ENCODE measurements at regions not wholly inside any gene's neighbourhood (a gene's known extent, or its start where the extent isn't known, plus 50 kb on each side); places are given as distances from the start of the nearest gene placed in this dataset.

DNA sequence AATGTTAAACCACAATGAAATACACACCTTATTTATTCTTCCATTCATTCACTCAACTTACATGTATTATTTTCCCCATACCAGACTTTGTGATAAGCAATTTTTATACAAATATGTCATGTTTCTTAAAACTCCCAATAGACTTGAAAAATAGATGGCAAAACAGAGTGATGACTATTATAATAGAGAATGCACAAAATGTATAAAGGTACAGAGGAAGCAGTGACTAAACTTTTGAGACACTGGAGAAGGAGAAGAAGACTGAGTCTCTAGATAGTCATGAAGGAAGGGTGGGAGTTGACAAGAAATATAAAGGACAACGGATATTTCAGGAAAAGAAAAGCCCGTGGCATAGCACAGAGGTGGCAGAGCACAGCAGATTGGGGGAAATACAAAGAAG is 198.1 kb upstream of the SLC39A10 start:
- TF ChIP-seq JUN (IDR thresholded peaks at IDR 0.05) (no peak), PBX3 (IDR thresholded peaks at IDR 0.05) (no peak), TP53 (CRISPR knock-in tag; IDR thresholded peaks at IDR 0.05) (no peak), CTCF (IDR thresholded peaks at IDR 0.05) (no peak), MAX (IDR thresholded peaks at IDR 0.05) (no peak), RAD21 (conservative IDR thresholded peaks at IDR 0.05 in 1 of 2, IDR thresholded peaks at IDR 0.05 in 1 of 2) (no peak), RNF2 (IDR thresholded peaks at IDR 0.05; ENCODE audit: borderline replicate concordance, low read depth) (no peak)
- TF ChIP-seq, protein P1, sequence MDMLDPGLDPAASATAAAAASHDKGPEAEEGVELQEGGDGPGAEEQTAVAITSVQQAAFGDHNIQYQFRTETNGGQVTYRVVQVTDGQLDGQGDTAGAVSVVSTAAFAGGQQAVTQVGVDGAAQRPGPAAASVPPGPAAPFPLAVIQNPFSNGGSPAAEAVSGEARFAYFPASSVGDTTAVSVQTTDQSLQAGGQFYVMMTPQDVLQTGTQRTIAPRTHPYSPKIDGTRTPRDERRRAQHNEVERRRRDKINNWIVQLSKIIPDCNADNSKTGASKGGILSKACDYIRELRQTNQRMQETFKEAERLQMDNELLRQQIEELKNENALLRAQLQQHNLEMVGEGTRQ (IDR thresholded peaks at IDR 0.05), result no peak
